H1 (cell line): ENCODE measurements at regions not wholly inside any gene's neighbourhood (a gene's known extent, or its start where the extent isn't known, plus 50 kb on each side); places are given as distances from the start of the nearest gene placed in this dataset.

Experiments
- CTCF ChIA-PET: fragments of 300-600 bp; sonication (Branson Sonifier 250); formaldehyde crosslinking; loops from one replicate; lab custom pipeline; 2021; ENCODE audit not compliant: partially characterized antibody; lab: Charles Lee
- POLR2A ChIA-PET: fragments of 300-600 bp; sonication (Branson Sonifier 250); formaldehyde crosslinking; loops from one replicate; lab custom pipeline; 2021; ENCODE audit warnings: inconsistent platforms; ENCODE audit not compliant: partially characterized antibody; lab: Charles Lee
- DNase-seq, 2 experiments: peaks; one replicate each; pipeline versions ENCODE4 v3.0.0 to v3.0.0-alpha.2; 2010 to 2022; ENCODE audit warnings: low spot score in 2 of 2, low read depth in 1 of 2, mixed read lengths in 1 of 2
- FAIRE-seq: peaks from 2 replicates; lab custom pipeline; 2011; peaks lifted over from hg19 to GRCh38; lab: Jason Lieb, UNC
- H2AFZ ChIP-seq: 2 replicates; pipeline ENCODE4 v1.8.1; 2012; ENCODE audit warnings: low read length, inconsistent platforms
- H2AK5ac ChIP-seq: 2 replicates; pipeline ENCODE4 v1.6.1; 2013; ENCODE audit warnings: low read depth, low read length
- H2BK120ac ChIP-seq: replicated peaks from 2 replicates; pipeline ENCODE3; 2013; ENCODE audit warnings: low read depth, low read length, inconsistent platforms
- H2BK12ac ChIP-seq: 2 replicates; pipeline ENCODE4 v1.6.1; 2013; ENCODE audit warnings: low read depth, low read length
- H2BK15ac ChIP-seq: 2 replicates; pipeline ENCODE4 v1.6.1; 2013; ENCODE audit warnings: low read length
- H2BK20ac ChIP-seq: 2 replicates; pipeline ENCODE4 v1.6.1; 2013; ENCODE audit warnings: low read length
- H2BK5ac ChIP-seq: 2 replicates; pipeline ENCODE4 v1.6.1; 2013; ENCODE audit warnings: low read depth, low read length
- H3K14ac ChIP-seq: 2 replicates; pipeline ENCODE4 v1.6.1; 2013; ENCODE audit warnings: inconsistent platforms; ENCODE audit not compliant: insufficient read length
- H3K18ac ChIP-seq: 2 replicates; pipeline ENCODE4 v1.6.1; 2013; ENCODE audit warnings: low read length; ENCODE audit errors: extremely low read depth
- H3K23ac ChIP-seq: 2 replicates; pipeline ENCODE4 v1.6.1; 2013; ENCODE audit warnings: inconsistent platforms; ENCODE audit not compliant: insufficient read length
- H3K23me2 ChIP-seq: 2 replicates; pipeline ENCODE4 v1.6.1; 2013; ENCODE audit warnings: low read depth, low read length
- H3K27ac ChIP-seq: 2 replicates; pipeline ENCODE4 v1.6.1; 2011; ENCODE audit warnings: low read depth, low read length, inconsistent platforms
- H3K27me3 ChIP-seq, 4 experiments: replicated peaks in 1 of 4; 1 replicate in 1 of 4; 2 replicates in 3 of 4; pipeline versions ENCODE4 v1.6.1 to v1.8.1; 2011 to 2013; ENCODE audit warnings: low read length in 3 of 4, mild to moderate bottlenecking in 3 of 4, inconsistent platforms in 2 of 4, mixed read lengths in 2 of 4, moderate library complexity in 1 of 4; ENCODE audit not compliant: control insufficient read depth in 3 of 4, insufficient read depth in 3 of 4; ENCODE audit errors: extremely low read depth in 1 of 4
- H3K36me3 ChIP-seq, 4 experiments: 2 replicates each; pipeline versions ENCODE4 v1.6.1 to v1.8.1; 2011 to 2013; ENCODE audit warnings: mild to moderate bottlenecking in 4 of 4, low read length in 3 of 4, moderate library complexity in 2 of 4, control low read depth in 1 of 4, inconsistent platforms in 1 of 4; ENCODE audit not compliant: insufficient read depth in 4 of 4, control insufficient read depth in 2 of 4
- H3K4ac ChIP-seq: replicated peaks from 2 replicates; pipeline ENCODE3; 2013; ENCODE audit warnings: low read length, low read depth, mixed read lengths, inconsistent platforms; ENCODE audit not compliant: insufficient read length
- H3K4me1 ChIP-seq, 4 experiments: replicated peaks in 1 of 4; 1 replicate in 1 of 4; 2 replicates in 3 of 4; pipeline versions ENCODE4 v1.6.1 to v1.8.1; 2011 to 2013; ENCODE audit warnings: low read length in 3 of 4, inconsistent platforms in 2 of 4, mixed read lengths in 1 of 4; ENCODE audit not compliant: insufficient read depth in 4 of 4, control insufficient read depth in 3 of 4
- H3K4me2 ChIP-seq, 2 experiments: 2 replicates each; pipeline versions ENCODE4 v1.6.1 to v1.8.1; 2011 to 2013; ENCODE audit warnings: low read depth in 2 of 2, low read length in 2 of 2, control low read depth in 1 of 2, inconsistent platforms in 1 of 2, mild to moderate bottlenecking in 1 of 2; ENCODE audit not compliant: insufficient read depth in 1 of 2
- H3K4me3 ChIP-seq, 4 experiments: fragments of 200-600, 300-600 bp in 1 of 4; sonication (generic), shearing (Covaris generic), sonication (Bioruptor Twin) in 1 of 4; 2 replicates each; pipeline versions ENCODE4 v1.5.1 to v1.8.1; 2011 to 2016; ENCODE audit warnings: low read length in 4 of 4, low read depth in 3 of 4, control low read depth in 2 of 4, inconsistent platforms in 2 of 4, mild to moderate bottlenecking in 2 of 4, mixed read lengths in 1 of 4, moderate library complexity in 1 of 4; ENCODE audit not compliant: insufficient read depth in 2 of 4; ENCODE audit errors: extremely low read depth in 1 of 4
- H3K56ac ChIP-seq: replicated peaks from 2 replicates; pipeline ENCODE3; 2013; ENCODE audit warnings: low read depth, mild to moderate bottlenecking, mixed read lengths, low read length, inconsistent platforms; ENCODE audit not compliant: insufficient read length
- H3K79me1 ChIP-seq: 2 replicates; pipeline ENCODE4 v1.6.1; 2013; ENCODE audit warnings: low read depth, low read length, control low read depth
- H3K79me2 ChIP-seq, 2 experiments: 2 replicates each; pipeline versions ENCODE4 v1.6.1 to v1.8.1; 2012 to 2013; ENCODE audit warnings: low read length in 2 of 2, mild to moderate bottlenecking in 2 of 2, inconsistent platforms in 1 of 2; ENCODE audit not compliant: insufficient read depth in 2 of 2, control insufficient read depth in 1 of 2
- H3K9ac ChIP-seq, 4 experiments: replicated peaks in 1 of 4; 1 replicate in 1 of 4; 2 replicates in 3 of 4; pipeline versions ENCODE4 v1.6.1 to v1.8.1; 2011 to 2013; ENCODE audit warnings: low read depth in 3 of 4, low read length in 3 of 4, control low read depth in 2 of 4, mild to moderate bottlenecking in 2 of 4, moderate library complexity in 2 of 4, inconsistent platforms in 1 of 4; ENCODE audit errors: extremely low read depth in 1 of 4
- H3K9me3 ChIP-seq, 2 experiments: 2 replicates each; pipeline versions ENCODE4 v1.6.1 to v1.8.1; 2012 to 2013; ENCODE audit warnings: mild to moderate bottlenecking in 2 of 2, moderate library complexity in 2 of 2, control low read depth in 1 of 2, inconsistent platforms in 1 of 2, low read depth in 1 of 2, low read length in 1 of 2, mixed read lengths in 1 of 2; ENCODE audit not compliant: insufficient read depth in 2 of 2
- H4K20me1 ChIP-seq, 2 experiments: replicated peaks in 1 of 2; 2 replicates each; pipeline versions ENCODE3 to v1.8.1; 2011 to 2013; ENCODE audit warnings: inconsistent platforms in 2 of 2, low read length in 2 of 2, mild to moderate bottlenecking in 1 of 2; ENCODE audit not compliant: insufficient read depth in 2 of 2, control insufficient read depth in 1 of 2
- H4K5ac ChIP-seq: 2 replicates; pipeline ENCODE4 v1.6.1; 2013; ENCODE audit warnings: low read length, low read depth, mixed read lengths, inconsistent platforms; ENCODE audit not compliant: insufficient read length
- H4K8ac ChIP-seq: 2 replicates; pipeline ENCODE4 v1.8.0; 2013; ENCODE audit warnings: mild to moderate bottlenecking, moderate library complexity, low read length, inconsistent platforms; ENCODE audit not compliant: insufficient read depth; ENCODE audit errors: extremely low read depth
- H4K91ac ChIP-seq: replicated peaks from 2 replicates; pipeline ENCODE3; 2013; ENCODE audit warnings: low read length, mixed read lengths, inconsistent platforms; ENCODE audit not compliant: insufficient read length
- EZH2 ChIP-seq: fragments of 200-600 bp; sonication (generic); IDR thresholded peaks from 2 replicates; pipeline ENCODE4 v1.7.1; 2012; ENCODE audit warnings: low read depth, mild to moderate bottlenecking, moderate library complexity, low read length, inconsistent platforms; ENCODE audit not compliant: severe bottlenecking
- GTF2F1 ChIP-seq: IDR thresholded peaks from 2 replicates; pipeline ENCODE4 v1.6.1; 2012; ENCODE audit warnings: low read depth, low read length, improper control_type of control experiment, borderline replicate concordance
- KDM1A ChIP-seq: fragments of 200-600, 300-600 bp; sonication (generic); IDR thresholded peaks from 2 replicates; pipeline ENCODE4 v1.7.1; 2016; ENCODE audit warnings: mild to moderate bottlenecking, low read length, borderline replicate concordance
- TEAD4 ChIP-seq: IDR thresholded peaks from 2 replicates; pipeline ENCODE4 v1.6.1; 2012; ENCODE audit warnings: low read depth, low read length, inconsistent platforms, mixed read lengths
- WGBS, 2 experiments: shearing (Covaris generic) in 1 of 2; methylation state at CpG; one replicate each; pipeline versions ENCODE4 v1.1.6 to v1.1.7; 2013 to 2015; ENCODE audit warnings: low lambda C conversion rate in 2 of 2, mixed read lengths in 2 of 2, inconsistent platforms in 1 of 2, low coverage in 1 of 2, missing lambda C conversion rate in 1 of 2; ENCODE audit not compliant: insufficient replicate concordance in 2 of 2, insufficient coverage in 1 of 2, insufficient read length in 1 of 2; ENCODE audit errors: extremely low coverage in 1 of 2, missing lambda C conversion rate in 1 of 2; 5-methylcytosine and 5-hydroxymethylcytosine counted together
- TF ChIP-seq, protein P1 (sequence below): IDR thresholded peaks from 2 replicates; pipeline ENCODE4 v1.6.1; 2012; ENCODE audit warnings: inconsistent platforms
- TF ChIP-seq, protein P2 (sequence below), 3 experiments: IDR thresholded peaks; 1 replicate in 2 of 3; 2 replicates in 1 of 3; pipeline versions ENCODE4 v1.5.1 to v1.6.1; 2011; ENCODE audit warnings: low read length in 3 of 3, mild to moderate bottlenecking in 3 of 3, inconsistent platforms in 2 of 3, low read depth in 1 of 3, moderate library complexity in 1 of 3; ENCODE audit not compliant: insufficient read depth in 1 of 3; ENCODE audit errors: control extremely low read depth in 1 of 3

DNA sequence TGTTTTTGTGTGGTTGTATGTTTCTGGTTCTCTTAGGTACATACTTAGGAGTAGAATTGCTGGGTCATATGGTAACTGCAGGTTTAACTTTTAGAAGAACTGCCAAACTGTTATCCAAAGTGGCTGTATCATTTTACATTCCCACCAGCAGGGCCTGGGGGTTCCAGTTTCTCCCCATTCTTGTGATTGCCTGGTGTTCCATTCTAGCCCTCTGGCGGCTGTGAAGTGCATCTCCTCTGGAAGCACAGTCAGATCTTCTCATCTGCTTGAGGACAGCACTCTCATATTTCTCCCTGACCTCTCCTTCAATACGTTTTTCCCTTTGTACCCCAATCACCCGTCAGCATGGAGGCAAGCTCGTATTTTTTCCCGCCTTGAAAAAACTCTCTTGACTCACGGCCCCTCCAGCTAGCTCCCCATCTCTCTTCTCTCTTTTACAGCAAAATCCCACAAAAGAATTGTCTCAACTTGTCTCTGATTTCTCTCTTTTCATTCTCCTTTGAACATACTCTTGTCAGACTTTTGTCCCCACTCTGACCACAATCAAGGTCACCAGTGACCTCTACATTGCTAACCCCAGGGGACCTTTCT lies 56.8 kb upstream of the THY1 start:
- DNase-seq (peak in 1 of 2 experiments; percentile 52), FAIRE-seq (peak; percentile 78)
- Histone ChIP-seq H3K4me3 (no peak overlapping the region), H3K79me1 (no peaks in the 10 kb centered on the region), H3K9me3 (no peaks in the 10 kb centered on the region), H3K23ac (no peak overlapping the region), H3K14ac (no peak overlapping the region), H4K91ac (no peak overlapping the region), H2BK15ac (no peak overlapping the region), H2BK5ac (no peak overlapping the region), H2BK20ac (no peak overlapping the region), H4K5ac (no peak overlapping the region), H3K23me2 (peaks cover 5% of the 10 kb centered on the region; the same call in 1 of the 2 replicates), H3K27me3 (no peaks in the 10 kb centered on the region; a peak in 2 of 7 replicates), H3K4me2 (no peak overlapping the region), H3K4me1 (peaks cover 0 to 2% (median under 1%) of the 10 kb centered on the region in 4 experiments; a peak in 2 of 7 replicates), H3K18ac (no peak overlapping the region), H3K79me2 (no peaks in the 10 kb centered on the region), H2AK5ac (no peak overlapping the region), H4K20me1 (peaks cover 0 to 7% of the 10 kb centered on the region in 2 experiments), H3K4ac (no peak overlapping the region), H2BK120ac (no peak overlapping the region), H3K27ac (no peak overlapping the region), H3K9ac (no peak overlapping the region), H2BK12ac (0 out of 2 replicates have a peak overlapping the region, but pooled peaks have one; percentile 44), H4K8ac (no peak overlapping the region), H2AFZ (no peak overlapping the region), H3K56ac (no peak overlapping the region), H3K36me3 (no peaks in the 10 kb centered on the region)
- POLR2A ChIA-PET: no interaction called here
- WGBS, 2 experiments: 46% methylated on average over 6 of the region's 6 CpGs; no CpG with 5 or more reads in 1 of the 2 experiments
- CTCF ChIA-PET: interaction anchor here (0.8 to 9.8 kb wide), 44 partner anchors 10 to 633 kb away, joined by 3 to 160 read pairs (median 4); partner anchors contain the start of genes THY1 and USP2
- TF ChIP-seq, protein P1, sequence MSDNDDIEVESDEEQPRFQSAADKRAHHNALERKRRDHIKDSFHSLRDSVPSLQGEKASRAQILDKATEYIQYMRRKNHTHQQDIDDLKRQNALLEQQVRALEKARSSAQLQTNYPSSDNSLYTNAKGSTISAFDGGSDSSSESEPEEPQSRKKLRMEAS: no peak
- TF ChIP-seq TEAD4 (peak; percentile 92), EZH2 (no peak), GTF2F1 (no peak), KDM1A (no peak)
- TF ChIP-seq, protein P2, sequence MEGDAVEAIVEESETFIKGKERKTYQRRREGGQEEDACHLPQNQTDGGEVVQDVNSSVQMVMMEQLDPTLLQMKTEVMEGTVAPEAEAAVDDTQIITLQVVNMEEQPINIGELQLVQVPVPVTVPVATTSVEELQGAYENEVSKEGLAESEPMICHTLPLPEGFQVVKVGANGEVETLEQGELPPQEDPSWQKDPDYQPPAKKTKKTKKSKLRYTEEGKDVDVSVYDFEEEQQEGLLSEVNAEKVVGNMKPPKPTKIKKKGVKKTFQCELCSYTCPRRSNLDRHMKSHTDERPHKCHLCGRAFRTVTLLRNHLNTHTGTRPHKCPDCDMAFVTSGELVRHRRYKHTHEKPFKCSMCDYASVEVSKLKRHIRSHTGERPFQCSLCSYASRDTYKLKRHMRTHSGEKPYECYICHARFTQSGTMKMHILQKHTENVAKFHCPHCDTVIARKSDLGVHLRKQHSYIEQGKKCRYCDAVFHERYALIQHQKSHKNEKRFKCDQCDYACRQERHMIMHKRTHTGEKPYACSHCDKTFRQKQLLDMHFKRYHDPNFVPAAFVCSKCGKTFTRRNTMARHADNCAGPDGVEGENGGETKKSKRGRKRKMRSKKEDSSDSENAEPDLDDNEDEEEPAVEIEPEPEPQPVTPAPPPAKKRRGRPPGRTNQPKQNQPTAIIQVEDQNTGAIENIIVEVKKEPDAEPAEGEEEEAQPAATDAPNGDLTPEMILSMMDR (IDR thresholded peaks at IDR 0.05; ENCODE audit: control extremely low read depth in 1 of 3, insufficient read depth in 1 of 3, low read depth in 1 of 3, low read length in 3 of 3): peak; percentile 64 to 99 (median 88)
